Fibroblast of lung (primary cell): ENCODE measurements at regions not wholly inside any gene's neighbourhood (a gene's known extent, or its start where the extent isn't known, plus 50 kb on each side); places are given as distances from the start of the nearest gene placed in this dataset.

Experiments used
- CTCF ChIP-seq, 2 donors: IDR thresholded peaks in 1 of 2; conservative IDR thresholded peaks in 1 of 2; 1 replicate in 1 of 2; 2 replicates in 1 of 2; pipeline ENCODE4 v1.5.1; 2011 to 2012; ENCODE audit warnings: low read length in 2 of 2, control low read depth in 1 of 2, inconsistent platforms in 1 of 2, low read depth in 1 of 2, mild to moderate bottlenecking in 1 of 2
- EZH2 ChIP-seq: IDR thresholded peaks from 2 replicates; pipeline ENCODE4 v1.5.1; 2012; ENCODE audit warnings: low read length, control low read depth, mild to moderate bottlenecking; ENCODE audit errors: missing control alignments

- TF ChIP-seq CTCF (conservative IDR thresholded peaks at IDR 0.05 in 1 of 2, IDR thresholded peaks at IDR 0.05 in 1 of 2; ENCODE audit: low read depth in 1 of 2, low read length in 2 of 2) (no peak), EZH2 (no peak)
These were observed 521.2 kb downstream of the ZIC1 start for GRCh38 chr3:147930232-147930807.
